Endodermal cell (in vitro differentiated cells): ENCODE measurements at regions not wholly inside any gene's neighbourhood (a gene's known extent, or its start where the extent isn't known, plus 50 kb on each side); places are given as distances from the start of the nearest gene placed in this dataset.

Experiments
- DNase-seq: peaks from one replicate; pipeline ENCODE4 v3.0.0-alpha.2; 2017
- H3K27ac ChIP-seq: 2 replicates; pipeline ENCODE4 v1.5.1; 2013; ENCODE audit warnings: mild to moderate bottlenecking, low read depth, low read length, moderate library complexity
- H3K27me3 ChIP-seq: 2 replicates; pipeline ENCODE4 v1.6.1; 2013; ENCODE audit warnings: mild to moderate bottlenecking, low read length, moderate library complexity; ENCODE audit not compliant: insufficient read depth, control insufficient read depth, poor library complexity, severe bottlenecking
- H3K36me3 ChIP-seq: 2 replicates; pipeline ENCODE4 v1.7.0; 2013; ENCODE audit warnings: mild to moderate bottlenecking, low read length, moderate library complexity; ENCODE audit not compliant: control insufficient read depth, insufficient read depth
- H3K4me1 ChIP-seq: one replicate; pipeline ENCODE4 v1.7.0; 2013; ENCODE audit warnings: low read length; ENCODE audit not compliant: control insufficient read depth, insufficient read depth
- H3K4me3 ChIP-seq: 2 replicates; pipeline ENCODE4 v1.5.1; 2013; ENCODE audit warnings: mild to moderate bottlenecking, low read length, moderate library complexity
- H3K9ac ChIP-seq: 2 replicates; pipeline ENCODE4 v1.6.1; 2013; ENCODE audit warnings: mild to moderate bottlenecking, low read length, moderate library complexity; ENCODE audit not compliant: poor library complexity, severe bottlenecking; ENCODE audit errors: extremely low read depth
- H3K9me3 ChIP-seq: 2 replicates; pipeline ENCODE4 v1.6.1; 2013; ENCODE audit warnings: mild to moderate bottlenecking, low read length, moderate library complexity; ENCODE audit not compliant: control insufficient read depth
- H3K27ac Mint-ChIP-seq: 2 replicates; pipeline ENCODE4 v1.8.0; 2020; ENCODE audit warnings: mixed read lengths
- H3K27me3 Mint-ChIP-seq: 2 replicates; pipeline ENCODE4 v1.8.0; 2021; ENCODE audit warnings: mild to moderate bottlenecking, mixed read lengths; ENCODE audit not compliant: insufficient read depth
- H3K36me3 Mint-ChIP-seq: 2 replicates; pipeline ENCODE4 v1.8.0; 2020; ENCODE audit warnings: low read depth, mixed read lengths
- H3K4me1 Mint-ChIP-seq: 2 replicates; pipeline ENCODE4 v1.8.0; 2020; ENCODE audit warnings: mixed read lengths
- H3K4me3 Mint-ChIP-seq: 2 replicates; pipeline ENCODE4 v1.8.0; 2020; ENCODE audit warnings: mild to moderate bottlenecking, moderate library complexity, mixed read lengths
- H3K9me3 Mint-ChIP-seq: 2 replicates; pipeline ENCODE4 v1.8.0; 2020; ENCODE audit warnings: mild to moderate bottlenecking, mixed read lengths
- CTCF ChIP-seq: fragments of 200-600 bp; sonication (generic); conservative IDR thresholded peaks from 2 replicates; pipeline ENCODE4 v1.5.0; 2021; ENCODE audit warnings: antibody characterized with exemption, mild to moderate bottlenecking
- WGBS, 2 experiments: methylation state at CpG; one replicate each; pipeline versions ENCODE4 v1.1.5 to v1.1.7; 2013; ENCODE audit warnings: missing lambda C conversion rate in 2 of 2, mixed read lengths in 1 of 2; ENCODE audit not compliant: insufficient coverage in 1 of 2, insufficient read length in 1 of 2; 5-methylcytosine and 5-hydroxymethylcytosine counted together

GRCh38 chr2:80722803-80723202 is 418.3 kb upstream of the LRRTM1 start:
- H3K4me3 Mint-ChIP-seq: no peak overlapping the region
- no peaks in the 10 kb centered on the region for H3K9me3 ChIP-seq
- no peak overlapping the region for H3K27ac ChIP-seq
- H3K4me1 ChIP-seq: no peaks in the 10 kb centered on the region
- no peaks in the 10 kb centered on the region for H3K4me1 Mint-ChIP-seq
- H3K36me3 ChIP-seq: no peaks in the 10 kb centered on the region
- WGBS, 2 experiments: 98 to 100% methylated on average over 1 to 2 of the region's 2 CpGs
- H3K27me3 ChIP-seq: no peaks in the 10 kb centered on the region
- no peaks in the 10 kb centered on the region for H3K27me3 Mint-ChIP-seq
- no peak overlapping the region for H3K27ac Mint-ChIP-seq
- H3K36me3 Mint-ChIP-seq: no peaks in the 10 kb centered on the region
- no peak for TF ChIP-seq CTCF
- H3K4me3 ChIP-seq: no peak overlapping the region
- no peaks in the 10 kb centered on the region for H3K9me3 Mint-ChIP-seq
- DNase-seq: no peak
- H3K9ac ChIP-seq: no peak overlapping the region

- Histone ChIP-seq H3K4me1 (no peaks in the 10 kb centered on the region), H3K36me3 (no peaks in the 10 kb centered on the region), H3K9me3 (no peaks in the 10 kb centered on the region), H3K9ac (no peak overlapping the region), H3K27ac (no peak overlapping the region), H3K4me3 (no peak overlapping the region), H3K27me3 (no peaks in the 10 kb centered on the region)
- Mint-ChIP-seq H3K36me3 (no peaks in the 10 kb centered on the region), H3K4me3 (no peak overlapping the region), H3K27ac (no peak overlapping the region), H3K4me1 (no peaks in the 10 kb centered on the region), H3K27me3 (no peaks in the 10 kb centered on the region), H3K9me3 (no peaks in the 10 kb centered on the region)
- TF ChIP-seq CTCF: no peak
- DNase-seq: no peak
- 89 to 90% methylated on average over 3 of the region's 3 CpGs for WGBS, 2 experiments
Observed at GRCh38 chr2:80719607-80720006, 415.1 kb upstream of the LRRTM1 start.

GRCh38 chr2:80715433-80715832 is 410.9 kb upstream of the LRRTM1 start:
- H3K36me3 Mint-ChIP-seq: no peaks in the 10 kb centered on the region
- no peak for TF ChIP-seq CTCF
- H3K27me3 ChIP-seq: no peaks in the 10 kb centered on the region
- H3K27ac Mint-ChIP-seq: no peak overlapping the region
- H3K4me1 Mint-ChIP-seq: no peaks in the 10 kb centered on the region
- DNase-seq: no peak
- no peaks in the 10 kb centered on the region for H3K4me1 ChIP-seq
- H3K27ac ChIP-seq: no peak overlapping the region
- no peaks in the 10 kb centered on the region for H3K9me3 ChIP-seq
- H3K36me3 ChIP-seq: no peaks in the 10 kb centered on the region
- no peak overlapping the region for H3K4me3 ChIP-seq
- H3K9me3 Mint-ChIP-seq: no peaks in the 10 kb centered on the region
- no peak overlapping the region for H3K4me3 Mint-ChIP-seq
- 88 to 92% methylated on average over 1 of the region's 1 CpG for WGBS, 2 experiments
- H3K9ac ChIP-seq: no peak overlapping the region
- H3K27me3 Mint-ChIP-seq: no peaks in the 10 kb centered on the region
